ENCODE measurements at regions not wholly inside any gene's neighbourhood (a gene's known extent, or its start where the extent isn't known, plus 50 kb on each side); places are given as distances from the start of the nearest gene placed in this dataset.
A peak's percentile ranks its signal among the peaks of the same experiment; 100 is the strongest.

GRCh38 chr5:173557123-173557903 is 59.1 kb downstream of the BOD1 start:
- H3K9ac ChIP-seq = no peak overlapping the region
- H3K4me2 ChIP-seq = no peak overlapping the region
- H3K36me3 ChIP-seq = no peaks in the 10 kb centered on the region
- H3K4me1 ChIP-seq = peaks cover 5% of the 10 kb centered on the region; the same call in 1 of the 2 replicates
- peaks cover 32% of the 10 kb centered on the region for H3K9me3 ChIP-seq
- no peaks in the 10 kb centered on the region for H3K27me3 ChIP-seq
- H3K27ac ChIP-seq = no peak overlapping the region
- H4K20me1 ChIP-seq = no peaks in the 10 kb centered on the region
- no peak for TF ChIP-seq Cebpa-rat (IDR thresholded peaks at IDR 0.05)
- H3K4me3 ChIP-seq = no peak overlapping the region

GRCh38 chr5:173556142-173557028 is 60.1 kb downstream of the BOD1 start:
- Histone ChIP-seq H3K27ac (no peak overlapping the region), H3K4me3 (no peak overlapping the region), H3K4me2 (no peak overlapping the region), H3K36me3 (no peaks in the 10 kb centered on the region), H3K27me3 (no peaks in the 10 kb centered on the region), H4K20me1 (no peaks in the 10 kb centered on the region), H3K9me3 (peaks cover 23% of the 10 kb centered on the region), H3K4me1 (peaks cover 5% of the 10 kb centered on the region; the same call in 1 of the 2 replicates), H3K9ac (no peak overlapping the region)
- no peak for TF ChIP-seq Cebpa-rat (IDR thresholded peaks at IDR 0.05)

GRCh38 chr5:173554989-173555705 is 61.3 kb downstream of the BOD1 start:
- H3K27ac ChIP-seq = no peak overlapping the region
- peaks cover 11% of the 10 kb centered on the region for H3K9me3 ChIP-seq
- H3K27me3 ChIP-seq = no peaks in the 10 kb centered on the region
- no peak overlapping the region for H3K4me2 ChIP-seq
- peaks cover 5% of the 10 kb centered on the region; the same call in 1 of the 2 replicates for H3K4me1 ChIP-seq
- H4K20me1 ChIP-seq = no peaks in the 10 kb centered on the region
- H3K4me3 ChIP-seq = no peak overlapping the region
- no peak overlapping the region for H3K9ac ChIP-seq
- TF ChIP-seq Cebpa-rat (IDR thresholded peaks at IDR 0.05) = no peak
- H3K36me3 ChIP-seq = no peaks in the 10 kb centered on the region

GRCh38 chr5:173554038-173554955 is 62.2 kb downstream of the BOD1 start:
- peaks cover 2% of the 10 kb centered on the region for H3K9me3 ChIP-seq
- peaks cover 5% of the 10 kb centered on the region; the same call in 1 of the 2 replicates for H3K4me1 ChIP-seq
- TF ChIP-seq Cebpa-rat (IDR thresholded peaks at IDR 0.05) = no peak
- H3K36me3 ChIP-seq = no peaks in the 10 kb centered on the region
- no peak overlapping the region for H3K4me2 ChIP-seq
- no peak overlapping the region for H3K9ac ChIP-seq
- no peak overlapping the region for H3K4me3 ChIP-seq
- H4K20me1 ChIP-seq = no peaks in the 10 kb centered on the region
- H3K27ac ChIP-seq = no peak overlapping the region
- H3K27me3 ChIP-seq = no peaks in the 10 kb centered on the region

- H4K20me1 ChIP-seq = no peaks in the 10 kb centered on the region
- H3K27ac ChIP-seq = no peak overlapping the region
- H3K4me3 ChIP-seq = no peak overlapping the region
- TF ChIP-seq Cebpa-rat (IDR thresholded peaks at IDR 0.05) = no peak
- no peak overlapping the region for H3K9ac ChIP-seq
- no peaks in the 10 kb centered on the region for H3K9me3 ChIP-seq
- H3K4me1 ChIP-seq = peaks cover 20% of the 10 kb centered on the region
- H3K27me3 ChIP-seq = no peaks in the 10 kb centered on the region
- H3K4me2 ChIP-seq = no peak overlapping the region
- H3K36me3 ChIP-seq = no peaks in the 10 kb centered on the region
These were observed 65.8 kb downstream of the BOD1 start for GRCh38 chr5:173550641-173551040.

- TF ChIP-seq Cebpa-rat (IDR thresholded peaks at IDR 0.05) = no peak
- H4K20me1 ChIP-seq = no peaks in the 10 kb centered on the region
- no peaks in the 10 kb centered on the region for H3K27me3 ChIP-seq
- H3K4me3 ChIP-seq = no peak overlapping the region
- no peak overlapping the region for H3K9ac ChIP-seq
- H3K4me2 ChIP-seq = no peak overlapping the region
- no peaks in the 10 kb centered on the region for H3K36me3 ChIP-seq
- H3K9me3 ChIP-seq = no peaks in the 10 kb centered on the region
- H3K4me1 ChIP-seq = peaks cover 20% of the 10 kb centered on the region
- no peak overlapping the region for H3K27ac ChIP-seq
These were observed 66.8 kb downstream of the BOD1 start for GRCh38 chr5:173549644-173550043.

- Histone ChIP-seq H3K4me2 (peak overlapping the region; percentile 71), H4K20me1 (no peaks in the 10 kb centered on the region), H3K9me3 (no peaks in the 10 kb centered on the region), H3K27me3 (no peaks in the 10 kb centered on the region), H3K9ac (no peak overlapping the region), H3K27ac (peak overlapping the region; percentile 53; the same call in 1 of the 2 replicates), H3K36me3 (no peaks in the 10 kb centered on the region), H3K4me1 (peaks cover 26% of the 10 kb centered on the region), H3K4me3 (no peak overlapping the region)
- no peak for TF ChIP-seq Cebpa-rat (IDR thresholded peaks at IDR 0.05)
These were observed 68.9 kb downstream of the BOD1 start for GRCh38 chr5:173547579-173547978.

- Histone ChIP-seq H3K27me3 (no peaks in the 10 kb centered on the region), H4K20me1 (no peaks in the 10 kb centered on the region), H3K36me3 (no peaks in the 10 kb centered on the region), H3K9ac (no peak overlapping the region), H3K4me1 (peaks cover 25% of the 10 kb centered on the region), H3K4me2 (no peak overlapping the region), H3K27ac (no peak overlapping the region), H3K4me3 (no peak overlapping the region), H3K9me3 (no peaks in the 10 kb centered on the region)
- TF ChIP-seq Cebpa-rat (IDR thresholded peaks at IDR 0.05) = no peak
These were observed 73.5 kb downstream of the BOD1 start for GRCh38 chr5:173542964-173543363.

GRCh38 chr5:173542159-173542558 is 74.3 kb downstream of the BOD1 start:
- no peak for TF ChIP-seq Cebpa-rat (IDR thresholded peaks at IDR 0.05)
- H3K9me3 ChIP-seq = no peaks in the 10 kb centered on the region
- H3K4me1 ChIP-seq = peaks cover 17% of the 10 kb centered on the region
- H3K27ac ChIP-seq = no peak overlapping the region
- H3K36me3 ChIP-seq = no peaks in the 10 kb centered on the region
- no peaks in the 10 kb centered on the region for H4K20me1 ChIP-seq
- H3K27me3 ChIP-seq = no peaks in the 10 kb centered on the region
- H3K9ac ChIP-seq = no peak overlapping the region
- H3K4me3 ChIP-seq = no peak overlapping the region
- no peak overlapping the region for H3K4me2 ChIP-seq

All from BLaER1 (cell line).